Cerebellar cortex (tissue), 1 donor: ENCODE measurements at regions not wholly inside any gene's neighbourhood (a gene's known extent, or its start where the extent isn't known, plus 50 kb on each side); places are given as distances from the start of the nearest gene placed in this dataset.

Source experiments
- DNase-seq: peaks from one replicate; pipeline ENCODE4 v3.0.0-alpha.2; 2015; ENCODE audit warnings: low spot score

GRCh38 chr5:98065261-98065909 is 708.1 kb upstream of the RGMB start:
- no peak for DNase-seq

- DNase-seq: no peak
Observed at GRCh38 chr5:98066910-98067309, 706.6 kb upstream of the RGMB start.

GRCh38 chr5:98069876-98070512 is 703.5 kb upstream of the RGMB start:
- DNase-seq: no peak

GRCh38 chr5:98072921-98073320 is 700.5 kb upstream of the RGMB start:
- no peak for DNase-seq

- no peak for DNase-seq
Observed at GRCh38 chr5:98076501-98076900, 697.0 kb upstream of the RGMB start.

- DNase-seq: no peak
Observed at GRCh38 chr5:98085593-98085992, 687.9 kb upstream of the RGMB start.

GRCh38 chr5:98095072-98095471 is 678.4 kb upstream of the RGMB start:
- no peak for DNase-seq

- DNase-seq: no peak
Observed at GRCh38 chr5:98096155-98096554, 677.3 kb upstream of the RGMB start.

GRCh38 chr5:98099448-98100105 is 673.9 kb upstream of the RGMB start:
- DNase-seq: no peak

- DNase-seq: no peak
Observed at GRCh38 chr5:98101131-98101530, 672.3 kb upstream of the RGMB start.

- no peak for DNase-seq
Observed at GRCh38 chr5:98102936-98103335, 670.5 kb upstream of the RGMB start.

- DNase-seq: no peak
Observed at GRCh38 chr5:98103807-98104206, 669.7 kb upstream of the RGMB start.

GRCh38 chr5:98104454-98105188 is 668.8 kb upstream of the RGMB start:
- DNase-seq: no peak

GRCh38 chr5:98105681-98106080 is 667.8 kb upstream of the RGMB start:
- no peak for DNase-seq

GRCh38 chr5:98106116-98107031 is 667.1 kb upstream of the RGMB start:
- DNase-seq: no peak

- no peak for DNase-seq
Observed at GRCh38 chr5:98108497-98108896, 665.0 kb upstream of the RGMB start.

- no peak for DNase-seq
Observed at GRCh38 chr5:98109561-98110006, 663.9 kb upstream of the RGMB start.

- no peak for DNase-seq
Observed at GRCh38 chr5:98110282-98110691, 663.2 kb upstream of the RGMB start.

GRCh38 chr5:98110791-98111190 is 662.7 kb upstream of the RGMB start:
- DNase-seq: no peak

- no peak for DNase-seq
Observed at GRCh38 chr5:98111686-98112085, 661.8 kb upstream of the RGMB start.
